Suprapubic skin (tissue), 4 donors: ENCODE measurements at regions not wholly inside any gene's neighbourhood (a gene's known extent, or its start where the extent isn't known, plus 50 kb on each side); places are given as distances from the start of the nearest gene placed in this dataset.

Experiments used
- CTCF ChIP-seq, 2 donors: fragments of 200-600 bp in 1 of 2; fragments of 450-650 bp in 1 of 2; sonication (generic) in 1 of 2; IDR thresholded peaks; one replicate each; pipeline ENCODE4 v1.5.1; 2016 to 2019; ENCODE audit warnings: antibody characterized with exemption in 2 of 2, mild to moderate bottlenecking in 1 of 2, moderate library complexity in 1 of 2
- EP300 ChIP-seq: sonication (generic); formaldehyde crosslinking; IDR thresholded peaks from one replicate; pipeline ENCODE4 v1.6.1; 2017; ENCODE audit warnings: antibody characterized with exemption
- POLR2A ChIP-seq, 2 donors: fragments of 450-650 bp; IDR thresholded peaks; one replicate each; pipeline ENCODE4 v1.6.1; 2017; ENCODE audit warnings: antibody characterized with exemption in 2 of 2, mild to moderate bottlenecking in 2 of 2, moderate library complexity in 2 of 2
- POLR2AphosphoS5 ChIP-seq, 3 donors: sonication (generic); formaldehyde crosslinking; IDR thresholded peaks; one replicate each; pipeline ENCODE4 v1.6.1; 2017; ENCODE audit warnings: antibody characterized with exemption in 3 of 3

- TF ChIP-seq POLR2A (IDR thresholded peaks at IDR 0.05) = no peak
- TF ChIP-seq CTCF (IDR thresholded peaks at IDR 0.05) = no peak
- no peak for TF ChIP-seq POLR2AphosphoS5 (IDR thresholded peaks at IDR 0.05)
- no peak for TF ChIP-seq EP300
Measured at GRCh38 chr4:3708611-3709010, 57.6 kb upstream of the ADRA2C start.
